Mammary epithelial cell (primary cell): ENCODE measurements at regions not wholly inside any gene's neighbourhood (a gene's known extent, or its start where the extent isn't known, plus 50 kb on each side); places are given as distances from the start of the nearest gene placed in this dataset.
"Not testable (repeated sequence)": the region's sequence is repeated elsewhere in the genome, so short reads cannot be mapped to it uniquely, and the experiment has no call there.

Experiments
- CTCF ChIP-seq, 2 donors: IDR thresholded peaks in 1 of 2; conservative IDR thresholded peaks in 1 of 2; 2 replicates each; pipeline ENCODE4 v1.5.1; 2011 to 2012; ENCODE audit warnings: inconsistent platforms in 2 of 2, low read length in 2 of 2, mild to moderate bottlenecking in 2 of 2, control low read depth in 1 of 2, low read depth in 1 of 2; ENCODE audit not compliant: insufficient read depth in 1 of 2; ENCODE audit errors: extremely low read depth in 1 of 2
- EZH2 ChIP-seq: IDR thresholded peaks from 2 replicates; pipeline ENCODE4 v1.6.1; 2012; ENCODE audit warnings: low read length, inconsistent platforms, borderline replicate concordance

- not testable (repeated sequence) for TF ChIP-seq CTCF (conservative IDR thresholded peaks at IDR 0.05 in 1 of 2, IDR thresholded peaks at IDR 0.05 in 1 of 2; ENCODE audit: extremely low read depth in 1 of 2, insufficient read depth in 1 of 2, low read depth in 1 of 2, low read length in 2 of 2); EZH2
Observed at GRCh38 chr3:32052230-32052629, 54.2 kb upstream of the GPD1L start.
